GM12891 (cell line): ENCODE measurements at regions not wholly inside any gene's neighbourhood (a gene's known extent, or its start where the extent isn't known, plus 50 kb on each side); places are given as distances from the start of the nearest gene placed in this dataset.

ENCODE experiments used
- POLR2A ChIP-seq: IDR thresholded peaks from 2 replicates; pipeline ENCODE4 v1.6.1; 2011; ENCODE audit warnings: low read depth, low read length, control low read depth
- POLR2AphosphoS5 ChIP-seq: IDR thresholded peaks from 2 replicates; pipeline ENCODE4 v1.6.1; 2011; ENCODE audit warnings: low read depth, low read length, control low read depth
- POU2F2 ChIP-seq: IDR thresholded peaks from 2 replicates; pipeline ENCODE4 v1.6.1; 2011; ENCODE audit warnings: low read depth, mild to moderate bottlenecking, control low read depth, low read length, moderate library complexity
- TAF1 ChIP-seq: IDR thresholded peaks from 2 replicates; pipeline ENCODE4 v1.6.1; 2011; ENCODE audit warnings: low read depth, low read length, control low read depth

- TF ChIP-seq POLR2A (no peak), TAF1 (no peak), POLR2AphosphoS5 (no peak), POU2F2 (no peak)
Observed at GRCh38 chr16:54511222-54511731, 224.7 kb upstream of the IRX3 start.
